HG02981 (cell line): ENCODE measurements at regions not wholly inside any gene's neighbourhood (a gene's known extent, or its start where the extent isn't known, plus 50 kb on each side); places are given as distances from the start of the nearest gene placed in this dataset.

Experiments
- ATAC-seq: cut with Tn5 transposase; IDR thresholded peaks from one replicate; pipeline ENCODE4 v1.9.1; 2021; ENCODE audit warnings: mild to moderate bottlenecking, moderate library complexity; ENCODE audit not compliant: unreplicated experiment

- ATAC-seq: no peak
Measured at GRCh38 chr2:122999258-122999657, 1025.8 kb upstream of the CNTNAP5 start.

GRCh38 chr2:122999821-123000220 is 1025.3 kb upstream of the CNTNAP5 start:
- no peak for ATAC-seq

GRCh38 chr2:123002660-123003248 is 1022.3 kb upstream of the CNTNAP5 start:
- no peak for ATAC-seq

GRCh38 chr2:123015186-123015585 is 1009.9 kb upstream of the CNTNAP5 start:
- ATAC-seq: no peak

GRCh38 chr2:123035541-123035940 is 989.5 kb upstream of the CNTNAP5 start:
- ATAC-seq: no peak

- no peak for ATAC-seq
Measured at GRCh38 chr2:123036300-123036699, 988.8 kb upstream of the CNTNAP5 start.

- ATAC-seq: no peak
Measured at GRCh38 chr2:123040506-123040905, 984.6 kb upstream of the CNTNAP5 start.

- no peak for ATAC-seq
Measured at GRCh38 chr2:123043458-123043857, 981.6 kb upstream of the CNTNAP5 start.

GRCh38 chr2:123045713-123046112 is 979.4 kb upstream of the CNTNAP5 start:
- ATAC-seq: no peak

- ATAC-seq: no peak
Measured at GRCh38 chr2:123047186-123047585, 977.9 kb upstream of the CNTNAP5 start.

- no peak for ATAC-seq
Measured at GRCh38 chr2:123051136-123051535, 974.0 kb upstream of the CNTNAP5 start.

- no peak for ATAC-seq
Measured at GRCh38 chr2:123061534-123061933, 963.6 kb upstream of the CNTNAP5 start.

- ATAC-seq: no peak
Measured at GRCh38 chr2:123073371-123073770, 951.7 kb upstream of the CNTNAP5 start.

GRCh38 chr2:123073956-123074355 is 951.1 kb upstream of the CNTNAP5 start:
- ATAC-seq: no peak

GRCh38 chr2:123077101-123077500 is 948.0 kb upstream of the CNTNAP5 start:
- no peak for ATAC-seq

- ATAC-seq: no peak
Measured at GRCh38 chr2:123080331-123080730, 944.8 kb upstream of the CNTNAP5 start.

GRCh38 chr2:123085484-123085883 is 939.6 kb upstream of the CNTNAP5 start:
- ATAC-seq: no peak

- ATAC-seq: no peak
Measured at GRCh38 chr2:123086613-123087385, 938.3 kb upstream of the CNTNAP5 start.

GRCh38 chr2:123091471-123091870 is 933.6 kb upstream of the CNTNAP5 start:
- ATAC-seq: no peak

- ATAC-seq: no peak
Measured at GRCh38 chr2:123093199-123093598, 931.9 kb upstream of the CNTNAP5 start.

- no peak for ATAC-seq
Measured at GRCh38 chr2:123095219-123095835, 929.8 kb upstream of the CNTNAP5 start.

- no peak for ATAC-seq
Measured at GRCh38 chr2:123098619-123099018, 926.5 kb upstream of the CNTNAP5 start.
